Thyroid gland (tissue), 4 donors: ENCODE measurements at regions not wholly inside any gene's neighbourhood (a gene's known extent, or its start where the extent isn't known, plus 50 kb on each side); places are given as distances from the start of the nearest gene placed in this dataset.

Experiments
- DNase-seq, 2 donors: peaks; one replicate each; pipeline ENCODE4 v3.0.0-alpha.2; 2019
- H3K27ac ChIP-seq, 3 donors: fragments of 200-600 bp; sonication (generic); 1 replicate in 2 of 3; 2 replicates in 1 of 3; pipeline ENCODE4 v1.5.1; 2016 to 2019; ENCODE audit warnings: mild to moderate bottlenecking in 1 of 3, moderate library complexity in 1 of 3
- H3K27me3 ChIP-seq: fragments of 200-600 bp; sonication (generic); one replicate; pipeline ENCODE4 v1.5.1; 2019
- H3K36me3 ChIP-seq, 2 donors: fragments of 200-600 bp; sonication (generic); one replicate each; pipeline ENCODE4 v1.5.1; 2016 to 2019
- H3K4me1 ChIP-seq, 2 donors: fragments of 200-600 bp; sonication (generic); one replicate each; pipeline ENCODE4 v1.5.1; 2017 to 2019
- H3K4me3 ChIP-seq, 3 donors: fragments of 200-600 bp; sonication (generic); replicated peaks in 1 of 3; 1 replicate in 2 of 3; 2 replicates in 1 of 3; pipeline ENCODE4 v1.5.1; 2016; ENCODE audit warnings: mild to moderate bottlenecking in 1 of 3
- H3K9me3 ChIP-seq: fragments of 200-600 bp; sonication (generic); one replicate; pipeline ENCODE4 v1.5.1; 2017
- CTCF ChIP-seq, 6 experiments: fragments of 200-600 bp in 3 of 6; fragments of 450-650 bp in 3 of 6; sonication (generic) in 3 of 6; IDR thresholded peaks; one replicate each; pipeline ENCODE4 v1.5.1; 2016 to 2019; ENCODE audit warnings: antibody characterized with exemption in 6 of 6, mild to moderate bottlenecking in 2 of 6, inconsistent platforms in 1 of 6, moderate library complexity in 1 of 6
- POLR2A ChIP-seq, 2 donors: fragments of 450-650 bp; IDR thresholded peaks; one replicate each; pipeline ENCODE4 v1.6.1; 2017; ENCODE audit warnings: antibody characterized with exemption in 2 of 2, mild to moderate bottlenecking in 2 of 2, moderate library complexity in 1 of 2
- WGBS, 2 donors: methylation state at CpG; one replicate each; pipeline ENCODE4 v1.1.5; 2017; 5-methylcytosine and 5-hydroxymethylcytosine counted together
- intact Hi-C: fragments of 100-400 bp; cut with DNase I; formaldehyde crosslinking; loops from one replicate; pipeline ENCODE4 v1.15.1; 2023

DNA sequence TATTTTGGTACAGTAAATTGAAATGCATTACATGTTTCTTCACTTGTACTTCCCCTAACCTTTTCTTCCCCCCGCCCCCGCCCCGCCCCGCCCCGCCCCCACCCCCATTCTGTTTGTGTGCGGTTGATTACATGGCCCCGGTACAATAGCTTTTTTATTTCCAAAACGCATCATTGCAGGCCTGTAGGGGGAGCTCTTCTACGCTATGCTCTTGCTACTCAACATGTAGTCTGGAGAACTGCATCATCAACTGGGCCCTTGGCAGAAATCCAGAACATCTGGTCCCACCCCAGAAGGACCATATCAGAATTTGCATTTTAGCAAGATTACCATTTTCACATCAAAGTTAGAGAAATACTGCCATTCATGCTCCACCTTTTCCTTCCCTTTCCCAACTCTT, 333.3 kb upstream of the DDX53 start:
- Histone ChIP-seq H3K27ac (no peak overlapping the region), H3K4me1 (no peaks in the 10 kb centered on the region), H3K9me3 (no peaks in the 10 kb centered on the region), H3K27me3 (no peaks in the 10 kb centered on the region), H3K4me3 (no peak overlapping the region), H3K36me3 (no peaks in the 10 kb centered on the region)
- 21 to 28% methylated on average over 8 to 9 of the region's 9 CpGs for WGBS, 2 donors
- intact Hi-C loops: no loop called here
- no peak for TF ChIP-seq POLR2A (IDR thresholded peaks at IDR 0.05)
- peak in 1 of 2 donors; percentile 3 for DNase-seq

DNA sequence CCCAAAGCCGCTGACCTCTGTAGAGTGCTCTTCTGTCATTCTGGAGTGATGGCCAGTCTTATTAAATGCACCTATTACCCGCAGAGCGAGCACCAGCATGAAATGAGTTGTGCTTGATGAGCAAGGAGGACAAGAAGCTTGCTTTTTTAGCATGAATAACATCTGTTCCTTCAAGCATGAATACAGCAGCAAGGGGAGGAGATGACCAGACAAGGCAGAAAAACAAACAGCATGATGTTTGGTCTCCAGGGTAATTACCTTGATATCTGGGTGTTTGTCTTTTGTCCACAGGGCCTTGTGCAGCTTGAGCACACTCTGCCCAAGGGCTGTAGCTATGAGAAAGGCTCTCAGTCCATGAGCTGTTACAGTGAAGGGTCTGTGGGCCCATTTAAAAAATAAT, 324.8 kb upstream of the DDX53 start:
- Histone ChIP-seq H3K27me3 (no peaks in the 10 kb centered on the region), H3K4me1 (no peaks in the 10 kb centered on the region), H3K4me3 (no peak overlapping the region), H3K27ac (no peak overlapping the region), H3K9me3 (no peaks in the 10 kb centered on the region), H3K36me3 (no peaks in the 10 kb centered on the region)
- peak; percentile 2 to 3 for DNase-seq
- WGBS, 2 donors: 29 to 50% methylated on average over 1 to 3 of the region's 3 CpGs
- TF ChIP-seq POLR2A (IDR thresholded peaks at IDR 0.05): no peak
- no peak for TF ChIP-seq CTCF (IDR thresholded peaks at IDR 0.05)
- intact Hi-C loops: no loop called here

DNA sequence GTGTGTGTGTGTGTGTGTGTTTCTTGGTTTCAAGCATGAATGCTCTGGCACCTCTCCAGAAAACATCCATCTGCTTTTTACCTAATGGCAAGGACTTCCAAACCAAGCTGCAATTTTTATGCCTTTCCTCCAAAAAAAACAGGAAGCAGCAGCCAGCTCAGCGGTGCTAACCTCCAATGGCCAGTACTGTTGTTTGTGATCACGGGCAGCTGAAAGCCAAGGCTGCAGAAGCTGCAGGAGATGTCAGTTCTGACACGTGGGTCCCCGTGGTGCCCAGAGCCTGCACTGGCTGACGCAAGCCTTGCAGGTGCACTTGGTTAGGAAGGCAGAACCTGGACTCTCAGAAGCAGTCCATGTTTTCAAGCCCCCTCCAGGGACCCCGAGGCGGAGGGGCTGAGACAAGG, 313.6 kb upstream of the DDX53 start:
- Histone ChIP-seq H3K4me1 (peaks cover 0 to 9% of the 10 kb centered on the region in 2 donors), H3K27ac (no peak overlapping the region), H3K9me3 (no peaks in the 10 kb centered on the region), H3K36me3 (no peaks in the 10 kb centered on the region), H3K4me3 (no peak overlapping the region), H3K27me3 (no peaks in the 10 kb centered on the region)
- DNase-seq: peak; percentile 58 to 68
- TF ChIP-seq CTCF (IDR thresholded peaks at IDR 0.05): no peak
- TF ChIP-seq POLR2A (IDR thresholded peaks at IDR 0.05): no peak
- WGBS, 2 donors: 7 to 11% methylated on average over 7 of the region's 7 CpGs
- intact Hi-C loops: no loop called here

DNA sequence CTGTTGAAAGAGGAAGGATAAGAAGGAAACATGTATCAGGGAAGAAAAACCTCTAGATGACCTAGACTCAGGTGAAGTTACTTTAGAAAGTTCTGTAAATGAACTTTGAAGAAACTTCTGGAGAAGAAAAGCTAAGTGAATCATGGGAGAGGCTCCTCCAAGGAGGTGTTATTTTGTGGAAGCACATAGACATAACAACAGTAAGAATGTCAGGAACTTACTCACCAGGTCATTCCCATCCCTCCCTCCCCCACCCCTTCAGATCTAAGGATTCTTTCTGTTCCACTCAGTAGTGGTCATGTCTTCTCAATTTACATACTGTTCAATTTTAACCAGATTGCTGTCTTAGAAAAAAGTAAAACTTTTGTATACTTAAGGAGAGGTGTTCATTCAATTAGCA, 310.5 kb upstream of the DDX53 start:
- Histone ChIP-seq H3K27ac (no peak overlapping the region), H3K9me3 (no peaks in the 10 kb centered on the region), H3K4me3 (no peak overlapping the region), H3K4me1 (peaks cover 0 to 9% of the 10 kb centered on the region in 2 donors), H3K27me3 (no peaks in the 10 kb centered on the region), H3K36me3 (no peaks in the 10 kb centered on the region)
- intact Hi-C loops: no loop called here
- TF ChIP-seq CTCF (IDR thresholded peaks at IDR 0.05): no peak
- no peak for TF ChIP-seq POLR2A (IDR thresholded peaks at IDR 0.05)
- no peak for DNase-seq

GRCh38 chrX:22690116-22690515, 309.6 kb upstream of the DDX53 start:
- WGBS, 2 donors: 88 to 89% methylated on average over 5 of the region's 5 CpGs

GRCh38 chrX:22691966-22692565, 307.7 kb upstream of the DDX53 start:
- TF ChIP-seq POLR2A (IDR thresholded peaks at IDR 0.05) (no peak), CTCF (IDR thresholded peaks at IDR 0.05) (no peak)
- H3K4me1 ChIP-seq: no peaks in the 10 kb centered on the region
- H3K27ac ChIP-seq: no peak overlapping the region
- intact Hi-C loops: no loop called here
- no peaks in the 10 kb centered on the region for H3K9me3 ChIP-seq
- H3K4me3 ChIP-seq: no peak overlapping the region
- no peaks in the 10 kb centered on the region for H3K27me3 ChIP-seq
- WGBS, 2 donors: 78 to 92% methylated on average over 6 of the region's 6 CpGs
- no peaks in the 10 kb centered on the region for H3K36me3 ChIP-seq
- no peak for DNase-seq

More at GRCh38 chrX:22690116-22690515, 309.6 kb upstream of the DDX53 start:
- DNase-seq: no peak
- Histone ChIP-seq H3K27me3 (no peaks in the 10 kb centered on the region), H3K36me3 (no peaks in the 10 kb centered on the region), H3K4me3 (no peak overlapping the region), H3K4me1 (peaks cover 0 to 9% of the 10 kb centered on the region in 2 donors), H3K9me3 (no peaks in the 10 kb centered on the region), H3K27ac (no peak overlapping the region)
- TF ChIP-seq POLR2A (IDR thresholded peaks at IDR 0.05): no peak
- intact Hi-C loops: no loop called here
